OCI-LY1 (cell line): ENCODE measurements at regions not wholly inside any gene's neighbourhood (a gene's known extent, or its start where the extent isn't known, plus 50 kb on each side); places are given as distances from the start of the nearest gene placed in this dataset.

ENCODE experiments used
- H2AFZ ChIP-seq: fragments of 200-600 bp; sonication (generic), shearing (Covaris generic); 2 replicates; pipeline ENCODE4 v1.6.0; 2014; ENCODE audit warnings: antibody characterized with exemption, mild to moderate bottlenecking, low read length
- H3F3A ChIP-seq: fragments of 200-600 bp; sonication (generic), shearing (Covaris generic); 2 replicates; pipeline ENCODE4 v1.6.0; 2014; ENCODE audit warnings: mild to moderate bottlenecking, antibody characterized with exemption, low read length, moderate library complexity; ENCODE audit not compliant: insufficient read depth
- H3K27ac ChIP-seq: fragments of 200-600 bp; sonication (generic); 2 replicates; pipeline ENCODE4 v1.5.1; 2014; ENCODE audit warnings: low read length, mixed run types, mild to moderate bottlenecking, low read depth; ENCODE audit not compliant: poor library complexity, severe bottlenecking
- H3K27me3 ChIP-seq: fragments of 200-600 bp; sonication (generic); 2 replicates; pipeline ENCODE4 v1.6.0; 2014; ENCODE audit warnings: antibody characterized with exemption, mild to moderate bottlenecking, low read length, moderate library complexity; ENCODE audit not compliant: insufficient read depth
- H3K36me3 ChIP-seq: fragments of 200-600 bp; sonication (generic); 2 replicates; pipeline ENCODE4 v1.6.1; 2014; ENCODE audit warnings: mild to moderate bottlenecking, antibody characterized with exemption, low read length, moderate library complexity, mixed read lengths; ENCODE audit not compliant: insufficient read depth
- H3K4me1 ChIP-seq: fragments of 200-600 bp; sonication (generic); 2 replicates; pipeline ENCODE4 v1.5.1; 2014; ENCODE audit warnings: mild to moderate bottlenecking, low read length, moderate library complexity; ENCODE audit not compliant: insufficient read depth, severe bottlenecking
- H3K4me2 ChIP-seq: fragments of 200-600 bp; sonication (generic), shearing (Covaris generic); 2 replicates; pipeline ENCODE4 v1.6.1; 2014; ENCODE audit warnings: low read length
- H3K4me3 ChIP-seq: fragments of 200-600 bp; sonication (generic); 2 replicates; pipeline ENCODE4 v1.5.1; 2014; ENCODE audit warnings: low read length, low read depth, mild to moderate bottlenecking, mixed read lengths; ENCODE audit not compliant: poor library complexity, severe bottlenecking
- H3K79me2 ChIP-seq: fragments of 200-600 bp; shearing (Covaris generic); 2 replicates; pipeline ENCODE4 v1.6.1; 2016; ENCODE audit warnings: mixed run types, low read length, mixed read lengths; ENCODE audit not compliant: insufficient read depth
- H3K9ac ChIP-seq: fragments of 200-600 bp; sonication (generic), shearing (Covaris generic); 2 replicates; pipeline ENCODE4 v1.6.1; 2014; ENCODE audit warnings: mild to moderate bottlenecking, low read length, mixed read lengths
- H3K9me2 ChIP-seq: fragments of 200-600 bp; sonication (generic), shearing (Covaris generic); 2 replicates; pipeline ENCODE4 v1.6.1; 2014; ENCODE audit warnings: low read depth, mild to moderate bottlenecking, low read length, mixed read lengths
- H3K9me3 ChIP-seq: fragments of 200-600 bp; shearing (Covaris generic); 2 replicates; pipeline ENCODE4 v1.6.1; 2014; ENCODE audit warnings: low read length, mixed read lengths
- H4K20me1 ChIP-seq: fragments of 200-600 bp; sonication (generic), shearing (Covaris generic); 2 replicates; pipeline ENCODE4 v1.6.0; 2016; ENCODE audit warnings: mild to moderate bottlenecking, low read length; ENCODE audit not compliant: insufficient read depth
- CTCF ChIP-seq: fragments of 200-600 bp; sonication (generic), shearing (Covaris generic); IDR thresholded peaks from 2 replicates; pipeline ENCODE4 v1.5.1; 2017; ENCODE audit warnings: mild to moderate bottlenecking, antibody characterized with exemption, low read length, moderate library complexity, mixed read lengths
- EZH2 ChIP-seq: fragments of 200-600 bp; sonication (generic), shearing (Covaris generic); IDR thresholded peaks from 2 replicates; pipeline ENCODE4 v1.8.0; 2017; ENCODE audit warnings: borderline replicate concordance, mixed run types, mild to moderate bottlenecking, antibody characterized with exemption, low read length, moderate library complexity, mixed read lengths

- Histone ChIP-seq H3K27ac (no peak overlapping the region), H3F3A (no peaks in the 10 kb centered on the region), H3K4me3 (no peak overlapping the region), H3K9me3 (0 out of 2 replicates have a peak, but pooled peaks cover 7% of the 10 kb centered on the region), H2AFZ (no peak overlapping the region), H3K79me2 (no peaks in the 10 kb centered on the region), H3K27me3 (no peaks in the 10 kb centered on the region), H3K4me1 (no peaks in the 10 kb centered on the region), H3K36me3 (no peaks in the 10 kb centered on the region), H3K9me2 (no peaks in the 10 kb centered on the region), H3K4me2 (no peak overlapping the region), H3K9ac (no peak overlapping the region), H4K20me1 (no peaks in the 10 kb centered on the region)
- TF ChIP-seq EZH2 (no peak), CTCF (no peak)
Measured at GRCh38 chr13:100796463-100796862, 121.9 kb upstream of the TMTC4 start.

- Histone ChIP-seq H3K36me3 (no peaks in the 10 kb centered on the region), H3K27me3 (no peaks in the 10 kb centered on the region), H3F3A (no peaks in the 10 kb centered on the region), H3K27ac (no peak overlapping the region), H3K9me3 (0 out of 2 replicates have a peak, but pooled peaks cover 7% of the 10 kb centered on the region), H3K4me3 (no peak overlapping the region), H3K4me1 (no peaks in the 10 kb centered on the region), H3K4me2 (no peak overlapping the region), H3K9me2 (no peaks in the 10 kb centered on the region), H3K9ac (no peak overlapping the region), H4K20me1 (no peaks in the 10 kb centered on the region), H3K79me2 (no peaks in the 10 kb centered on the region), H2AFZ (no peak overlapping the region)
- no peak for TF ChIP-seq CTCF
Measured at GRCh38 chr13:100794575-100794974, 120.0 kb upstream of the TMTC4 start.

GRCh38 chr13:100790405-100790804 lies 115.8 kb upstream of the TMTC4 start:
- Histone ChIP-seq H3K36me3 (no peaks in the 10 kb centered on the region), H3K4me2 (no peak overlapping the region), H3K4me3 (no peak overlapping the region), H3K9me2 (no peaks in the 10 kb centered on the region), H2AFZ (no peak overlapping the region), H3K27me3 (no peaks in the 10 kb centered on the region), H3F3A (no peaks in the 10 kb centered on the region), H3K4me1 (no peaks in the 10 kb centered on the region), H3K9ac (no peak overlapping the region), H4K20me1 (no peaks in the 10 kb centered on the region), H3K27ac (no peak overlapping the region), H3K9me3 (0 out of 2 replicates have a peak, but pooled peaks cover 3% of the 10 kb centered on the region), H3K79me2 (no peaks in the 10 kb centered on the region)
- no peak for TF ChIP-seq EZH2
- TF ChIP-seq CTCF, result no peak
